ENCODE measurements at regions not wholly inside any gene's neighbourhood (a gene's known extent, or its start where the extent isn't known, plus 50 kb on each side); places are given as distances from the start of the nearest gene placed in this dataset.
"Not testable (repeated sequence)": the region's sequence is repeated elsewhere in the genome, so short reads cannot be mapped to it uniquely, and the experiment has no call there.

- Histone ChIP-seq H3K79me2 (ENCODE audit: low read length) (no peaks in the 10 kb centered on the region), H3K27me3 (replicated peaks; ENCODE audit: insufficient read depth, low read length) (no peaks in the 10 kb centered on the region), H3K9me2 (replicated peaks; ENCODE audit: insufficient read depth, low read length) (no peaks in the 10 kb centered on the region), H3K9me3 (replicated peaks; ENCODE audit: insufficient read depth, low read length) (no peaks in the 10 kb centered on the region), H3K4me2 (ENCODE audit: low read depth, low read length) (no peak overlapping the region), H3F3A (ENCODE audit: insufficient read depth, low read length) (no peaks in the 10 kb centered on the region), H4K20me1 (ENCODE audit: insufficient read depth, low read length) (no peaks in the 10 kb centered on the region), H3K27ac (ENCODE audit: low read length) (no peak overlapping the region), H2AFZ (ENCODE audit: low read length) (no peak overlapping the region), H3K4me1 (ENCODE audit: low read length) (no peaks in the 10 kb centered on the region), H3K4me3 (ENCODE audit: low read length) (no peak overlapping the region), H3K36me3 (replicated peaks; ENCODE audit: insufficient read depth, low read length) (no peaks in the 10 kb centered on the region), H3K9ac (ENCODE audit: low read length) (no peak overlapping the region)
- no peak for DNase-seq
- no peak for TF ChIP-seq EZH2 (optimal IDR thresholded peaks at IDR 0.05; ENCODE audit: low read depth, low read length)
- no peak for TF ChIP-seq EZH2phosphoT487 (IDR thresholded peaks at IDR 0.05; ENCODE audit: low read length)
- TF ChIP-seq CTCF (IDR thresholded peaks at IDR 0.05; ENCODE audit: low read length), result peak; percentile 25; the same call in 1 of the 2 replicates
Observed at GRCh38 chr7:13117103-13117502, 429.7 kb downstream of the ARL4A start.

DNA sequence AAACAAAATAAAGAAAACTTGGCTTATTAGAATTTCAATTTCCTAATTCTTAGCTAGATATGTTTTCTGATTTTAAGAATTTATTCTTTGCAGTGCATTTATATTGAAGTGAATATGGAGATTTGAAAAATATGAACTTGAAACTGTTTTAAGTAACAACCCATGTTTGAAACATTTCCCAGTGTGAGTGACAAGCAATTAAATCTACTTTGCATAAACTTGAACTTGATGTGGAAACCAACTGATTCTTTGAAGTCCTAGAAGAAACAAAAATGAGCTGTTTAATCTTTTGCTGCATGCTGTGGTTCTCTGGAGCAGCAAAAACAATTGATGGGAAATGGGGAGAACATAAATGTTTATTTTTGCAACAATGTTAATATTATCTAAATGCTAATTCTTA is 430.2 kb downstream of the ARL4A start:
- no peak for DNase-seq
- Histone ChIP-seq H2AFZ (ENCODE audit: low read length) (no peak overlapping the region), H3K79me2 (ENCODE audit: low read length) (no peaks in the 10 kb centered on the region)

DNA sequence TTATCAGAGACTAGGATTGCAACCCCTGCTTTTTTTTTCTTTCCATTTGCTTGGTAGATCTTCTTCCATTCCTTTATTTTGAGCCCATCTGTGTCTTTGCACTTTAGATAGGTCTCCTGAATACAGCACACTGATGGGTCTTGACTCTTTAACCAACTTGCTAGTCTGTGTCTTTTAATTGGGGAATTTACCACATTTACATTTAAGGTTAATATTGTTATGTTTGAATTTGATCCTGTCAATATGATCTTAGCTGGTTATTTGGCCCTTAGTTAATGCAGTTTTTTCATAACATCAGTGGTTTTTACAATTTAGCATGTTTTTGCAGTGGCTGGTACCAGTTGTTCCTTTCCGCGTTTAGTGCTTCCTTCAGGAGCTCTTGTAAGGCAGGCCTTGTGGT is 437.2 kb downstream of the ARL4A start:
- DNase-seq; H3K79me2 ChIP-seq (ENCODE audit: low read length); H3K9me2 ChIP-seq (replicated peaks; ENCODE audit: insufficient read depth, low read length); H3K36me3 ChIP-seq (replicated peaks; ENCODE audit: insufficient read depth, low read length); H3F3A ChIP-seq (ENCODE audit: insufficient read depth, low read length); H3K4me3 ChIP-seq (ENCODE audit: low read length); H3K9ac ChIP-seq (ENCODE audit: low read length); H4K20me1 ChIP-seq (ENCODE audit: insufficient read depth, low read length); H3K27ac ChIP-seq (ENCODE audit: low read length); H3K4me2 ChIP-seq (ENCODE audit: low read depth, low read length); H3K27me3 ChIP-seq (replicated peaks; ENCODE audit: insufficient read depth, low read length); H2AFZ ChIP-seq (ENCODE audit: low read length); H3K9me3 ChIP-seq (replicated peaks; ENCODE audit: insufficient read depth, low read length): not testable (repeated sequence)
- H3K4me1 ChIP-seq (ENCODE audit: low read length), result peaks cover 11% of the 10 kb centered on the region

More for the DNA sequence above, 430.2 kb downstream of the ARL4A start:
- H3K27ac ChIP-seq (ENCODE audit: low read length), result no peak overlapping the region
- no peaks in the 10 kb centered on the region for H3K9me3 ChIP-seq (replicated peaks; ENCODE audit: insufficient read depth, low read length)
- H3K4me1 ChIP-seq (ENCODE audit: low read length), result no peaks in the 10 kb centered on the region
- no peak overlapping the region for H3K4me3 ChIP-seq (ENCODE audit: low read length)
- H3F3A ChIP-seq (ENCODE audit: insufficient read depth, low read length), result no peaks in the 10 kb centered on the region
- TF ChIP-seq EZH2phosphoT487 (IDR thresholded peaks at IDR 0.05; ENCODE audit: low read length) (no peak), EZH2 (optimal IDR thresholded peaks at IDR 0.05; ENCODE audit: low read depth, low read length) (no peak), CTCF (IDR thresholded peaks at IDR 0.05; ENCODE audit: low read length) (no peak)
- H3K9ac ChIP-seq (ENCODE audit: low read length), result no peak overlapping the region
- no peaks in the 10 kb centered on the region for H3K36me3 ChIP-seq (replicated peaks; ENCODE audit: insufficient read depth, low read length)
- no peaks in the 10 kb centered on the region for H3K9me2 ChIP-seq (replicated peaks; ENCODE audit: insufficient read depth, low read length)
- no peak overlapping the region for H3K4me2 ChIP-seq (ENCODE audit: low read depth, low read length)
- no peaks in the 10 kb centered on the region for H4K20me1 ChIP-seq (ENCODE audit: insufficient read depth, low read length)
- H3K27me3 ChIP-seq (replicated peaks; ENCODE audit: insufficient read depth, low read length), result no peaks in the 10 kb centered on the region

DNA sequence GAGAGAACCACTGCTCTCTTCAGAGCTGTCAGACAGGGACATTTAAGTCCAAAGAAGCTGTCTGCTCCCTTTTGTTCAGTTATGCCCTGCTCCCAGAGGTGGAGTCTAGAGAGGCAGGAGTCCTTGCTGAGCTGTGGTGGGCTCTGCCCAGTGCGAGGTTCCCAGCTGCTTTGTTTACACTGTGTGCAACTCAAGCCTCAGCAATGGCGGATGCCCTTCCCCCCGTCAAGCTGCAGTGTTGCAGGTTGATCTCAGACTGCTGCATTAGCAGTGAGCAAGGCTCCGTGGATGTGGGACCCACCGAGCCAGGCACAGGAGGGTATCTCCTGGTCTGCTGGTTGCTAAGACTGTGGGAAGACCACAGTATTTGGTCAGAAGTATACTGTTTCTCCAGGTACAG is 438.9 kb downstream of the ARL4A start:
- Histone ChIP-seq H3K27me3 (replicated peaks; ENCODE audit: insufficient read depth, low read length) (no peaks in the 10 kb centered on the region), H3K4me2 (ENCODE audit: low read depth, low read length) (no peak overlapping the region), H3K36me3 (replicated peaks; ENCODE audit: insufficient read depth, low read length) (no peaks in the 10 kb centered on the region), H2AFZ (ENCODE audit: low read length) (no peak overlapping the region), H3K79me2 (ENCODE audit: low read length) (no peaks in the 10 kb centered on the region), H3K9me3 (replicated peaks; ENCODE audit: insufficient read depth, low read length) (no peaks in the 10 kb centered on the region), H3K27ac (ENCODE audit: low read length) (no peak overlapping the region), H3K9ac (ENCODE audit: low read length) (no peak overlapping the region), H3K4me3 (ENCODE audit: low read length) (no peak overlapping the region), H3K4me1 (ENCODE audit: low read length) (peaks cover 13% of the 10 kb centered on the region), H3K9me2 (replicated peaks; ENCODE audit: insufficient read depth, low read length) (no peaks in the 10 kb centered on the region), H3F3A (ENCODE audit: insufficient read depth, low read length) (no peaks in the 10 kb centered on the region), H4K20me1 (ENCODE audit: insufficient read depth, low read length) (no peaks in the 10 kb centered on the region)
- no peak for DNase-seq
- no peak for TF ChIP-seq EZH2phosphoT487 (IDR thresholded peaks at IDR 0.05; ENCODE audit: low read length)
